ENCODE measurements at regions not wholly inside any gene's neighbourhood (a gene's known extent, or its start where the extent isn't known, plus 50 kb on each side); places are given as distances from the start of the nearest gene placed in this dataset.

GRCh38 chr5:133713751-133714150 lies 101.4 kb upstream of the FSTL4 start:
- peak overlapping the region; percentile 33; the same call in 1 of the 2 replicates for H3K9ac ChIP-seq (ENCODE audit: low read length)
- no peaks in the 10 kb centered on the region for H3K9me3 ChIP-seq (ENCODE audit: low read length)
- intact Hi-C loops (cut with micrococcal nuclease), result no loop called here
- peak overlapping the region; percentile 41; the same call in 1 of the 2 replicates for H3K4me3 ChIP-seq (ENCODE audit: low read length)
- TF ChIP-seq CTCF (conservative IDR thresholded peaks at IDR 0.05; ENCODE audit: low read depth, low read length) (no peak), EZH2 (IDR thresholded peaks at IDR 0.05; ENCODE audit: low read length, unreplicated experiment) (no peak), EZH2phosphoT487 (IDR thresholded peaks at IDR 0.05; ENCODE audit: borderline replicate concordance, low read length) (no peak)
- H3K36me3 ChIP-seq (ENCODE audit: low read depth, low read length), result no peaks in the 10 kb centered on the region
- ATAC-seq, result no peak
- no TSS peak for BruUV-seq (replicated peaks)
- ChIA-PET POLR2A (ENCODE audit: unreplicated experiment) (no interaction called here), CTCF (no interaction called here)
- no peak for DNase-seq
- 0 out of 2 replicates have a peak overlapping the region, but pooled peaks have one; percentile 56 for H2AFZ ChIP-seq (ENCODE audit: low read length)
- no peaks in the 10 kb centered on the region for H4K20me1 ChIP-seq (ENCODE audit: low read length)
- peaks cover 4% of the 10 kb centered on the region for H3F3A ChIP-seq (ENCODE audit: low read length, unreplicated experiment)
- H3K9me2 ChIP-seq (replicated peaks; ENCODE audit: low read length), result no peaks in the 10 kb centered on the region
- no peaks in the 10 kb centered on the region for H3K27me3 ChIP-seq (ENCODE audit: low read length)
- H3K79me2 ChIP-seq (ENCODE audit: low read length), result no peaks in the 10 kb centered on the region
- H3K27ac ChIP-seq (ENCODE audit: low read length), result peak overlapping the region; percentile 92
- H3K4me1 ChIP-seq (ENCODE audit: insufficient read depth, low read length), result peaks cover 31% of the 10 kb centered on the region
- H3K4me2 ChIP-seq (ENCODE audit: low read length), result peak overlapping the region; percentile 64

GRCh38 chr5:133713209-133713608 lies 100.9 kb upstream of the FSTL4 start:
- DNase-seq, result no peak
- no peak overlapping the region for H3K9ac ChIP-seq (ENCODE audit: low read length)
- ChIA-PET CTCF (no interaction called here), POLR2A (ENCODE audit: unreplicated experiment) (no interaction called here)
- BruUV-seq (replicated peaks), result no TSS peak
- no peak overlapping the region for H3K4me2 ChIP-seq (ENCODE audit: low read length)
- intact Hi-C loops (cut with micrococcal nuclease), result no loop called here
- H3K9me2 ChIP-seq (replicated peaks; ENCODE audit: low read length), result no peaks in the 10 kb centered on the region
- no peak for TF ChIP-seq CTCF (conservative IDR thresholded peaks at IDR 0.05; ENCODE audit: low read depth, low read length)
- no peak for TF ChIP-seq EZH2phosphoT487 (IDR thresholded peaks at IDR 0.05; ENCODE audit: borderline replicate concordance, low read length)
- no peak for TF ChIP-seq EZH2 (IDR thresholded peaks at IDR 0.05; ENCODE audit: low read length, unreplicated experiment)
- H3F3A ChIP-seq (ENCODE audit: low read length, unreplicated experiment), result peaks cover 4% of the 10 kb centered on the region
- peaks cover 31% of the 10 kb centered on the region for H3K4me1 ChIP-seq (ENCODE audit: insufficient read depth, low read length)
- no peak overlapping the region for H3K4me3 ChIP-seq (ENCODE audit: low read length)
- ATAC-seq, result no peak
- no peak overlapping the region for H2AFZ ChIP-seq (ENCODE audit: low read length)
- H3K9me3 ChIP-seq (ENCODE audit: low read length), result no peaks in the 10 kb centered on the region
- no peaks in the 10 kb centered on the region for H3K79me2 ChIP-seq (ENCODE audit: low read length)
- no peaks in the 10 kb centered on the region for H3K27me3 ChIP-seq (ENCODE audit: low read length)
- no peaks in the 10 kb centered on the region for H3K36me3 ChIP-seq (ENCODE audit: low read depth, low read length)
- H4K20me1 ChIP-seq (ENCODE audit: low read length), result no peaks in the 10 kb centered on the region
- no peak overlapping the region; the same call in 1 of the 2 replicates for H3K27ac ChIP-seq (ENCODE audit: low read length)

GRCh38 chr5:133712562-133712961 lies 100.2 kb upstream of the FSTL4 start:
- peaks cover 31% of the 10 kb centered on the region for H3K4me1 ChIP-seq (ENCODE audit: insufficient read depth, low read length)
- H3K79me2 ChIP-seq (ENCODE audit: low read length), result no peaks in the 10 kb centered on the region
- no peaks in the 10 kb centered on the region for H3K27me3 ChIP-seq (ENCODE audit: low read length)
- no peak for ATAC-seq
- no peaks in the 10 kb centered on the region for H3K9me3 ChIP-seq (ENCODE audit: low read length)
- BruUV-seq (replicated peaks), result no TSS peak
- no peak overlapping the region for H2AFZ ChIP-seq (ENCODE audit: low read length)
- no peak overlapping the region for H3K9ac ChIP-seq (ENCODE audit: low read length)
- H3K4me3 ChIP-seq (ENCODE audit: low read length), result no peak overlapping the region
- CTCF ChIA-PET, result no interaction called here
- H3K36me3 ChIP-seq (ENCODE audit: low read depth, low read length), result no peaks in the 10 kb centered on the region
- H3K4me2 ChIP-seq (ENCODE audit: low read length), result no peak overlapping the region
- intact Hi-C loops (cut with micrococcal nuclease), result no loop called here
- no peaks in the 10 kb centered on the region for H4K20me1 ChIP-seq (ENCODE audit: low read length)
- no peaks in the 10 kb centered on the region for H3K9me2 ChIP-seq (replicated peaks; ENCODE audit: low read length)
- no peak for DNase-seq
- TF ChIP-seq EZH2 (IDR thresholded peaks at IDR 0.05; ENCODE audit: low read length, unreplicated experiment) (no peak), CTCF (conservative IDR thresholded peaks at IDR 0.05; ENCODE audit: low read depth, low read length) (no peak), EZH2phosphoT487 (IDR thresholded peaks at IDR 0.05; ENCODE audit: borderline replicate concordance, low read length) (no peak)
- H3F3A ChIP-seq (ENCODE audit: low read length, unreplicated experiment), result peaks cover 4% of the 10 kb centered on the region
- H3K27ac ChIP-seq (ENCODE audit: low read length), result no peak overlapping the region
- POLR2A ChIA-PET (ENCODE audit: unreplicated experiment), result no interaction called here

Data from PC-3 (cell line).